HG03565 (cell line): ENCODE measurements at regions not wholly inside any gene's neighbourhood (a gene's known extent, or its start where the extent isn't known, plus 50 kb on each side); places are given as distances from the start of the nearest gene placed in this dataset.
A peak's percentile ranks its signal among the peaks of the same experiment; 100 is the strongest.

Experiments
- ATAC-seq: cut with Tn5 transposase; IDR thresholded peaks from one replicate; pipeline ENCODE4 v1.9.1; 2021; ENCODE audit warnings: mild to moderate bottlenecking, moderate library complexity; ENCODE audit not compliant: unreplicated experiment

DNA sequence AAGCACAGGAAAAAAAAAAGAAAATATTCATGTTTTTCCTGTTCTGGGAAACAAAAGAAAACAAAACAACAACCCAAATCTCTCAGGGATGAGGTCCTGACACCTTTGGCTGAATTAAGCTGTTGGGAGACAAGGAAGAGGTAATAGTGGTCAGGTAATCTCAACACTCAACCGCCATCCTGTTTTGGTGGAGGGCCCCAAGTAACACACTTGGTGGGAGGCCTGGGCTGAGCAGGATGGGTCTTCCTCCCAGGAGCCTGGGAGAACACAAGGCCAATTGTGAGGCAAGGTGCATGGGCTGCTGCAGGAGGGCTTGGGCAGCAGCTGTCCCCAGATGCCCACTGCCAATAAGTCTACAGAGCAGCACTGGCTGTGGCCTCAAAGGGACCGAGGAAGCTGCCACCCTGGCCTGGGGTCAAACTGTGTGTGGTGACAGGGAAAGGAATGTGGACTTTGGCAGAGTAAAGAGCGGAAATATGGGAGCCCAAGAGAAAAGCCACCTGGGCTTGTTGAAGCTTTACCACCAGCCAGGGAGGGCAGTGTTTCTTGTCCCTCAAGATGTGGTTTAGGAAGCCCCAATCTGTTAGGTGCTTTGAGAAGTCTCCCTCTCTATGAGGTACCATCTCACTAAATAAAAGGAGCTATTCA, 93.5 kb upstream of the SLC25A13 start:
- ATAC-seq: no peak

DNA sequence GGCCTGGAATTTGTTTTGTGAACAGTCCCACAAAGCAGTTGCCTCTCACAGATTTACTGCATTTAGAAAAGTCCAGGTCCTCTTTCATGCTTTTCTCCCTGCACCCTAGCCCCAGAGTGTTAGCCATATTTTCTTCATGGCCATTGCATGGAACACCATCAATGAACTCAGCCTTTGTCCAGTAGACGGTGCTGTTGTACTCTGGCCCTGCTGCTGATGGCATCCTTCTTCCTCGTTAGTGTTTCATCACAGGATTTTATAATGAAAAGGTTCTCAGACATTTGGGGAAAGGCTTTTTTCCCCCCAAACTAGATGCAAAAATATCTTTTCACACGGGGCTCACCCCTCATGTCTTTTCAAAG, 93.0 kb upstream of the SLC25A13 start:
- peak; percentile 65 for ATAC-seq

DNA sequence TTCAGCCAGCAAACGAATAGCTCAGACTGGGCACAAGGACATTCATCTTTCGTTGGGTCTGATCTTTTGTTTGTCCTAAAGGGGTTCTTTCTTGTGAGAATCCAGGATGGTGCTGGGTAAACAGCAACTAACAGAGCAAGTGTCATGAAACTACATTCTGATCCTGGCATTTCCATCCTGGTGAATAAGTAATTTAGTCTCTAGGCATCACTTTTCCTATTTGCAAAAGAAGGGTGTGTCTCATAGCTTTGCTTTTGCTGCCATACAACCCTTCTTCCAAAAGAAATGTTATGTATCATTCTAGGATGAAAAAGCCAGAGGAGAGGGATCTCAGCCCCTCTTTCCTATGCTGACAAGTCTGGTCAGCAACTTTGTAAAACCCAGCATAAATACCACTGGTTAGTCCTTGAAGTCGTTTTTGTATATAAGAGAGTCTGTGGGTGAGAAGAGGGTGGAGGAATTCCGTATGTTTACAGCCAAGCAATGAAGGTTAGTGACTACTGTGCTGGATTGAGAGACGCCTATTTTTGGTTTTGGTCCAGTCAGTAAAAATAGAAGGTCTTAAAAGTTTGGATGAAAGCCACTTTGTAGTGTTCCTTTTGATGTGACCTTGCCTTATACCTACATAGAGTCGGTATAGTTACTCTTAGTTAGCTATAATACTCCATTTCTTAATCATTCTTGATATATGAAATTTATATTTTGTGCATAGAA, 88.4 kb upstream of the SLC25A13 start:
- ATAC-seq: no peak

DNA sequence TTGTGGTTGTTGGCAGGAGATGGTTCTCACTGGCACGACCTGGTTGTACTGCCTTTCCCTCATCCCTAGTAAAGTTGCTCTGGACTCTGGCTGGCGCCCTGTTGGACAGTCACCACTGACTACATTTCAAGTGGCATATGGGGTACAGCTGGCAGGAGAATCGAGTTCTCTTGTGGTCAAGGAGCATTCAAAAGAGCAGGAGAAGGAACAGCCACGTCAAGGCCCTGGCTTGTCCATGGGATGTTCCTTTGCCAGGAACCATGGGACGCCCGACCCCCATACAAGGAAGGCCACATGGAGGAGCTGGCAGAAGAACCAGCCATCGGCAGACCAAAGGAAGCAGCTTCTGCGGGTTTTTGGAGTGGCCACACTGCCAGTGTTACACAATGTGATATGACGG, 87.0 kb upstream of the SLC25A13 start:
- no peak for ATAC-seq

DNA sequence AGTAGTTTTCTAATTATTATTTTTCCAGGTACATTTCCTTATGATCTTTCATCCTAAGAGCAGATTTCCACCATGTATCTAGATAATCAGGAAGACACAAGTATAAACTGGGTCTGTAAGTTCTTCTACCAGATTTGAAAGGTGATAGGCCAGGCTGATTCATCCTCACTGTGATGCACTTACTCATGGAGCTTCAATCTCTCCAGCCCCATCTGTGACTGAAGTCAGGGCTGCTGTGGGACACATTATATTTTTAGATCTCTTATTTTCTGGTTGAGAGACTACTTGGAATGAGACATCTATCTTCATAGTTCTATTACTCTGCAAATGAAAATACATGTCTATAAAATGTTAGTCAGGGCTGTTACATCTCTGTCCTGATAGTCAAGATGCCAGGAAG, 85.5 kb upstream of the SLC25A13 start:
- no peak for ATAC-seq

DNA sequence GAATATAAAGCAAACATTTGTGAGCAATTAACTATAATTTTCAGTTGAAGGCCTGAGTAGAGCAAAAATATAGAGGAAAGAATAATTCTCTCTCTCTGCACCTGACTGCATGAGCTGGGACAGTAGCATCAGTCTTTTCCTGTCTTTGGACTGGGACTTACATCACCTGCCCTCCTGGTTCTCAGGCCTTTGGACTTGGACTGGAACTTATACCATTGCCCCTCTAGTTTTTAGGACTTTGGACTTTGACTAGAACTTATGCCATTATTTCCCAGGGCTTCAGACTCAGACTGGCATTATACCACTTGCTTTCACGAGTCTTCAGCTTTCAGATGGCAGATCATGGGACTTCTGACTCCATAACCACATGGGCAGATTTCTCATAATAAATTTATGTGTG, 81.0 kb upstream of the SLC25A13 start:
- no peak for ATAC-seq

DNA sequence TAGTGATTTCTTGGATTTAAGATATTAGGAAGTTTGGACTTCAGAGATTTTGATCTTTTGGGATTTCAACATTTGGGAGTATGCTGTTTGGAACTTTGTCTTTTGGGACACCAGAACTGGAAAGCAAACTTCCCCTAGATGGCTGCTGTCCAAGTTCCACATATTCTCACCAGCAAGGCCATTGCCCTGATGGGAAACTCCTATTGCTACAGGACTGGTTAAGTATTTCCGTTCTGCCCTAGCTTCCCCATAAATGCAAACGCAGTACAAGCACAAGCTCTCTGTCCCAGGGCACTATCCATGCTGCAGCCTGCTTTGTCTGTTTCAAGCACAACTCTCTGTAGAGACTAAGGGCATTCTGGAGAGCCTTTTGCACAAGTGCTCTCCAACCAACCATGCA, 79.3 kb upstream of the SLC25A13 start:
- no peak for ATAC-seq

DNA sequence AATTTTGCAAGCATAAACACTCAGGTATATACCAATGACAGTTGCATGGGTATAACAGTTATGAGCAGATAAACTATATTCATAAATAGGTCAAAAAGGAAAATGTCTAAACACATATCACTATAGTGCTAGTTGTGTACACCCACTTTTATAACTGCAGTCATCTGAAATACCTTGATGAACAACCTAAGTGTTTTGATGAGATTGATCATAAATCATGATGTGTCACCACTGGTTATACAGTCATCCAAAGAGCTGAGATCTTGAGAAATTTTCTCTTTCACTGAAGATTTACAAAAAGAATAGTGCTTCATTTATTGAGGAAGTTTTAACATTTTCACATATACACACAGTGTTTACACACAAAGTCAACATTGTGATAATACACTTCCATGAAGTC, 78.6 kb upstream of the SLC25A13 start:
- no peak for ATAC-seq

DNA sequence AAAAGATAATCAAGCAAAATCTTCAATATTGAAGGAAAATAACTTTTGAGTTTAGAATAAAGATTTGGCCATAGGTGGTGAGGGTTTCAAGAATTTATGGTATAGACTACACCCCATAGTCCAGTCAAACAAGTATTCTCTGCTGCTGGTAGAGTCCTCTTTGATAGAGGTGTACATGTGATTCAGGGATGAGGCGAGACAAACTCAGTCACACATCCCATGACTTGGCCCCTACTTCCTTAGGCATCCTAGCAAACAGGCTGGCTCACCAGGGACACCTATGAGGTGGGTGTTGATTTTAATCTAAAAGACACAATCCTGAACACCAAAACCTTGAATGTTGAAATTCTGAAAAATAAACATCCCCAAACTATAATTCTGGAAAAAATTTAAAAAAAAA, 78.1 kb upstream of the SLC25A13 start:
- no peak for ATAC-seq

DNA sequence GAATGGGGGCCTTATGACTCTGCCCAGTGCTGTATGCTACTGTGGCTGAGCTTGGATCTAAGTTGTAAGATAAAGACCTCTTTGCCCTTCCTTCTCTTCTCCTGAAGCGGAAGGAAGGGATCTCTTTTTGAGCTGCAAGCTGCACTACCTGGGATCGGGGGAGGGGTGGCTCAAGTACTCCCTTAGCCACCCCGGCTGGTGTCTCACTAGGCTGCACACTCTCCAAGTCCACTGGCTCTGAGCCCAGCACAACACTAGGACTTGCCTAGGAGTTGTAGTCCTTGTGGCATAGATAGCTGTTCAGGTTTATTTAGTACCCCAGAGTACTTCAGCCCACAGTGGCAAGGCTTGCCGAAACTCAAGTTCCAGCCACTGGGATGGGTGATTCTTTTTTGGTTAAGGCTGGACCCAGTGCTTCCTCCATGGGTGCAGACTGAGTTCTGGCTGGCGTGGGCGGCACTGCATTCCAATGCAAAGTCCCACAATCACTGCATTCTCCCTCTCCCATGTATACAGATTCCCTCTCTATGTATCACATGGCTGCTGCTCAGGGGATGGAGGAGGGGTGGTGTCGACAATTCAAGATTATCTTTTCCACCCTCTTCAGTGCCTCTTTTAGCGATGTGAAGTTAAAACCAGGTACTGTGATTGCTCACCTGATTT, 76.2 kb upstream of the SLC25A13 start:
- ATAC-seq: no peak

DNA sequence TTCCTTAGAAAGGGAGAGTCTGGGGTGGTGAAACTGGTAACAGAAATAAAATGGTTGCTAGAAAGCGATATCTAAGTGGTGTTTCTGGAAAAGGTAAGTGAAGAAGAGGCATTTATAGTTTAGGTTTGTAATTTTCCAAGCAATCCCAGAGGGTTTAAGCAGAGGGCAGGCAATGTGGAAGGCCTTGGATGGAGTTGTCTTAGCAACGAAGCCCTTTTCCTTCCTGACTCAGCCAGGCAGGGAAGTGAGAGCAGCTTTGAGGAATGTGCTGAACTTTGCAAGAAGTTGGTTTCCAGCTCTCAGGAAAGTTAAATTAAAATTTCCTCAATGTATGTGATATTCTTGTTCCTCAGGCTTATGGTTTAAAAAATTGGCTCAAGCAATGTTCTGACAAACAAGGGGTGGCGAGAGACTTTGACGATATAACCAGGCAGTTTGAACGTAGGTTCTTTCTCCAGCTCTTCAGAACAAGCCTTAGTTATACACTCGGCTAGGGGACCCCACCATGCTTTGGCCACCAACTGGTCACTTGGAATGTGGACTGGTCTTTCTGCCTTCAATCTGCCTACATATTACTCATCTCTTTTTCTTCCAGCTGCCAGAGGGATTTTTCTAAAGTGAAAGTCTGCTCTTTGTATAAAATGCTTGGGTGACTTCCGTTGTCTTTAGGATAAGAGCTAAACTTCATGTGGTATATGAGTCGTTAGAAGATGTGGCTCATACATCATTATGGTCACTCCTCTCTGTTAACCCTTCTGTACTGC, 66.9 kb upstream of the SLC25A13 start:
- no peak for ATAC-seq

DNA sequence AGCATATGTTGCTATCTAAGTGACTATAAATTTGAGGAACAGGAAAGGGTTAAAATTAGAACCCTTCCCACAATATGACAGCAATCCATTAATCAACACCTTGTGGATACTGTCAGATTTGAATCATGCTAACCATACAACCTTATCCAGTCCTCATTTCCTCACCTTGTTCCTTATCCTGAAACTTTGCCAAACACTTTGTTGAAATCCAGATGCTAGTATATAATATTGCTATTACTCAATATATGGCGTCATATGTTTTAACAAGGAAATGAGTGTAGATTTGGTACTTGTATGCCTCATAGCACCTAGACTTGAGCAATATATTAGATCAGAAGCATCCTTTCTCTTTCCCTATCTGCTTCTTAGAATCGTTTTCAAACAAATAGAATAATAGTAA, 66.3 kb upstream of the SLC25A13 start:
- ATAC-seq: no peak

DNA sequence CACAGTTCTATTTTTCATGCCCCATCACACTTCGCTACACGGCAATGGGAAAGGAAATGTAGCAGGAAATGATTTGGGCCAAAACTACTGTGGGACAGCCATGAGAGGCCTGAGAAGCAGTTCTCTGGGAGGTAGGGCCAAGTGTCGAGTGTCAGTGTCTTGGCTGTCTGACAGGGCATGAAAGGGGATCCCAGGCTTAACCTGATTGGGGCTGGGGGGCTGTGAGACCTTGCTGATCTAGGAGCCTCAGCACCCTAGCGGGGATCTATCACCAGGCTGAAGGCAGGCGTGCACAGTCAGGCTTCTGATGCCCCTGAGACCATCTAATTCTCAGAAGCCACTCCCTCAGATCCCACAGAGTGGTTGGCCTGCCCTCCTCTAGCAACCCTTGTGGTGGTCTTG, 58.2 kb upstream of the SLC25A13 start:
- ATAC-seq: no peak

DNA sequence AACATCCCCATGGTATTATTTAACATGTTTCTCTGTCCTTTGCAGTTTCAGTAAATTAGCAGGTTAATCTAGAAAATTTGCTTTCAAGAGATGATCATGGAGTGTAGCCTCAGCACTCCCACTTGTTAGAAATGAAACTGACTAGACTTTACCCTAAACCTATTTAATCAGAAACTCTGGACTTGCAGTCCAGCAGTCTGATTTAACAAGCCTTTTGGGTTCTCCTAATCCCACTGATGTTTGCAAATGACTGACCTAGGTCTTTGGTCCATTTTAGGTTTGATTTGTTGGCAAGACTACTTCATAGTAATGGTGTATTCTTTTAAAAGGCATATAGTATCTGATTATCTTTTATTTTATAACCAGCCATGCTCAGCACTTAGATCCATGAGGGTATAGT, 55.5 kb upstream of the SLC25A13 start:
- no peak for ATAC-seq
